NCI-H2196 (cell line): ENCODE measurements at regions not wholly inside any gene's neighbourhood (a gene's known extent, or its start where the extent isn't known, plus 50 kb on each side); places are given as distances from the start of the nearest gene placed in this dataset.

Experiments
- DNase-seq: peaks from one replicate; lab custom pipeline; 2025; ENCODE audit not compliant: unreplicated experiment; lab: John Stamatoyannopoulos, UW

GRCh38 chr16:85187886-85188285, 75.6 kb upstream of the CIBAR2 start:
- DNase-seq: no peak

GRCh38 chr16:85188822-85189672, 76.8 kb upstream of the CIBAR2 start:
- DNase-seq: no peak

- DNase-seq: no peak
Measured at GRCh38 chr16:85190572-85190971, 78.3 kb upstream of the CIBAR2 start.

GRCh38 chr16:85191341-85191965, 79.2 kb upstream of the CIBAR2 start:
- DNase-seq: no peak

- DNase-seq: no peak
Measured at GRCh38 chr16:85192238-85193114, 80.2 kb upstream of the CIBAR2 start.

- no peak for DNase-seq
Measured at GRCh38 chr16:85193115-85193493, 80.8 kb upstream of the CIBAR2 start.

GRCh38 chr16:85193876-85194275, 81.6 kb upstream of the CIBAR2 start:
- DNase-seq: no peak

GRCh38 chr16:85194307-85195270, 82.3 kb upstream of the CIBAR2 start:
- no peak for DNase-seq

- DNase-seq: no peak
Measured at GRCh38 chr16:85195271-85195647, 83.0 kb upstream of the CIBAR2 start.

- DNase-seq: no peak
Measured at GRCh38 chr16:85195900-85196772, 83.9 kb upstream of the CIBAR2 start.

- no peak for DNase-seq
Measured at GRCh38 chr16:85196976-85197375, 84.7 kb upstream of the CIBAR2 start.

GRCh38 chr16:85197611-85198566, 85.6 kb upstream of the CIBAR2 start:
- no peak for DNase-seq

GRCh38 chr16:85199069-85199725, 86.9 kb upstream of the CIBAR2 start:
- DNase-seq: no peak

GRCh38 chr16:85199880-85200279, 87.6 kb upstream of the CIBAR2 start:
- no peak for DNase-seq

- DNase-seq: no peak
Measured at GRCh38 chr16:85200471-85201278, 88.4 kb upstream of the CIBAR2 start.

GRCh38 chr16:85201574-85201973, 89.3 kb upstream of the CIBAR2 start:
- DNase-seq: no peak

- DNase-seq: no peak
Measured at GRCh38 chr16:85202051-85202601, 89.9 kb upstream of the CIBAR2 start.
